Astrocyte (in vitro differentiated cells and primary cell): ENCODE measurements at regions not wholly inside any gene's neighbourhood (a gene's known extent, or its start where the extent isn't known, plus 50 kb on each side); places are given as distances from the start of the nearest gene placed in this dataset.

Experiments used
- DNase-seq: peaks from one replicate; pipeline ENCODE4 v3.0.0-alpha.2; 2010; ENCODE audit warnings: low read depth
- FAIRE-seq: peaks from 2 replicates; lab custom pipeline; 2011; peaks lifted over from hg19 to GRCh38; lab: Jason Lieb, UNC
- H2AFZ ChIP-seq: 2 replicates; pipeline ENCODE4 v1.6.0; 2012; ENCODE audit warnings: low read depth, low read length, inconsistent platforms
- H3K27ac ChIP-seq: 2 replicates; pipeline ENCODE4 v1.5.1; 2011; ENCODE audit warnings: low read depth, low read length, inconsistent platforms
- H3K27me3 ChIP-seq: 2 replicates; pipeline ENCODE4 v1.6.0; 2011; ENCODE audit warnings: low read length, inconsistent platforms; ENCODE audit not compliant: insufficient read depth
- H3K36me3 ChIP-seq: 2 replicates; pipeline ENCODE4 v1.5.1; 2011; ENCODE audit warnings: low read length, inconsistent platforms; ENCODE audit not compliant: insufficient read depth
- H3K4me1 ChIP-seq: 2 replicates; pipeline ENCODE4 v1.5.1; 2011; ENCODE audit warnings: low read length, inconsistent platforms; ENCODE audit not compliant: insufficient read depth
- H3K4me2 ChIP-seq: 2 replicates; pipeline ENCODE4 v1.6.0; 2012; ENCODE audit warnings: low read length, inconsistent platforms
- H3K4me3 ChIP-seq: 2 replicates; pipeline ENCODE4 v1.5.1; 2011; ENCODE audit warnings: low read depth, mild to moderate bottlenecking, low read length, inconsistent platforms; ENCODE audit not compliant: insufficient read depth
- H3K79me2 ChIP-seq: 2 replicates; pipeline ENCODE4 v1.6.0; 2012; ENCODE audit warnings: mild to moderate bottlenecking, low read length, inconsistent platforms; ENCODE audit not compliant: insufficient read depth
- H3K9ac ChIP-seq: 2 replicates; pipeline ENCODE4 v1.6.0; 2012; ENCODE audit warnings: mild to moderate bottlenecking, low read length, inconsistent platforms
- H3K9me3 ChIP-seq: 2 replicates; pipeline ENCODE4 v1.5.1; 2012; ENCODE audit warnings: low read depth, mild to moderate bottlenecking, low read length, inconsistent platforms; ENCODE audit not compliant: insufficient read depth
- H4K20me1 ChIP-seq: 2 replicates; pipeline ENCODE4 v1.6.0; 2012; ENCODE audit warnings: low read length, inconsistent platforms; ENCODE audit not compliant: insufficient read depth
- H3K27ac Mint-ChIP-seq: one replicate; pipeline ENCODE4 v1.8.0; 2021; ENCODE audit warnings: mild to moderate bottlenecking, mixed read lengths; ENCODE audit not compliant: unreplicated experiment
- H3K27me3 Mint-ChIP-seq: one replicate; pipeline ENCODE4 v1.8.0; 2021; ENCODE audit warnings: low read depth, mixed read lengths; ENCODE audit not compliant: unreplicated experiment
- H3K36me3 Mint-ChIP-seq: one replicate; pipeline ENCODE4 v1.8.0; 2021; ENCODE audit warnings: low read depth, mixed read lengths; ENCODE audit not compliant: unreplicated experiment
- H3K4me1 Mint-ChIP-seq: one replicate; pipeline ENCODE4 v1.8.0; 2021; ENCODE audit warnings: low read depth, mixed read lengths; ENCODE audit not compliant: unreplicated experiment
- H3K4me3 Mint-ChIP-seq: one replicate; pipeline ENCODE4 v1.8.0; 2021; ENCODE audit warnings: mild to moderate bottlenecking, moderate library complexity, mixed read lengths; ENCODE audit not compliant: unreplicated experiment
- H3K9me3 Mint-ChIP-seq: one replicate; pipeline ENCODE4 v1.8.0; 2021; ENCODE audit warnings: mild to moderate bottlenecking, mixed read lengths; ENCODE audit not compliant: unreplicated experiment
- CTCF ChIP-seq: IDR thresholded peaks from 2 replicates; pipeline ENCODE4 v1.5.1; 2011; ENCODE audit warnings: low read depth, mild to moderate bottlenecking, inconsistent platforms, low read length, moderate library complexity; ENCODE audit not compliant: insufficient read depth
- EZH2 ChIP-seq: IDR thresholded peaks from 2 replicates; pipeline ENCODE4 v1.6.1; 2012; ENCODE audit warnings: mild to moderate bottlenecking, low read length, inconsistent platforms; ENCODE audit not compliant: insufficient read depth

DNA sequence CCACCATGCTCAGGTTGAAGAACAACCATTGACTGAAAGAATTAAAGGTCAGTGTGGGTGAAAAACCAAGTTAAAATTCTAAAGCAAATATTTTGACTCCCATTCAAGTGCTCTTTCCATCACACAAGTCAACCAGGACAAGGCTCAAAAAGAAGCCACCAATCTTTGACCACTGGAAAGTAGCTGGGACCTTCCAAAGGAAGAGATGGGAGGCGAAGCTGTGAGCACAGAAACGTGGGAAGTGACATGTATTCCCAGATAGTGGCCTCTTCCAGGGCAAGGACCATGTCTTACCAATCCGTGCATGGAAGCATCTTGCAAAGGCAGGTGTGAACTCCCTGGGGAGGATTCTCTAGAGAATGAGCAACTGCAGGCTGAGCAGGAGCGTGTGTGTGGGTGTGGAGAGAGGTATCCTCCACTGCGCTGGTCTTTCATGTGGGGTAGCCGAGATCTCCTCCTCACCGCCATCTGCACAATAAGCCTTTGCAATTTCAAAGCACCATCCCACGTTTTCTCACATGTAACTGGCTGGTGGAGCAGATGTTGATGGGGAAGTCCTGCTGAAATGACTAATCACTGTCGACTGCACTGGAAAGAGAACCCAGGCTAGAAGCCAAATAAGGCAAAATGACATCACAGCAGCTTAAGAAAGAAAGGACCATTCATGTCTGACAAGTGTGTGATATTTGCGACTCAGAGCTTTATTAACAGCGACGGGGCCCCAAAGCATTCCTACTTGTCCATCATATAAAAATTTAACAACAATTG is 189.4 kb upstream of the RREB1 start:
- no peak overlapping the region for H3K27ac ChIP-seq
- H3K4me3 Mint-ChIP-seq, result no peak overlapping the region
- no peak overlapping the region for H3K4me2 ChIP-seq
- no peaks in the 10 kb centered on the region for H4K20me1 ChIP-seq
- no peak overlapping the region for H3K4me3 ChIP-seq
- no peak for FAIRE-seq
- H3K4me1 ChIP-seq, result no peaks in the 10 kb centered on the region
- peaks cover 18% of the 10 kb centered on the region for H3K4me1 Mint-ChIP-seq
- no peaks in the 10 kb centered on the region for H3K27me3 ChIP-seq
- H3K27ac Mint-ChIP-seq, result no peak overlapping the region
- peak; percentile 70 for DNase-seq
- H2AFZ ChIP-seq, result no peak overlapping the region
- no peaks in the 10 kb centered on the region for H3K79me2 ChIP-seq
- H3K9me3 Mint-ChIP-seq, result peaks cover 6% of the 10 kb centered on the region
- H3K36me3 Mint-ChIP-seq, result no peaks in the 10 kb centered on the region
- H3K9ac ChIP-seq, result no peak overlapping the region
- TF ChIP-seq EZH2 (no peak), CTCF (no peak)
- no peaks in the 10 kb centered on the region for H3K36me3 ChIP-seq
- peaks cover 2% of the 10 kb centered on the region for H3K9me3 ChIP-seq
- H3K27me3 Mint-ChIP-seq, result no peaks in the 10 kb centered on the region

DNA sequence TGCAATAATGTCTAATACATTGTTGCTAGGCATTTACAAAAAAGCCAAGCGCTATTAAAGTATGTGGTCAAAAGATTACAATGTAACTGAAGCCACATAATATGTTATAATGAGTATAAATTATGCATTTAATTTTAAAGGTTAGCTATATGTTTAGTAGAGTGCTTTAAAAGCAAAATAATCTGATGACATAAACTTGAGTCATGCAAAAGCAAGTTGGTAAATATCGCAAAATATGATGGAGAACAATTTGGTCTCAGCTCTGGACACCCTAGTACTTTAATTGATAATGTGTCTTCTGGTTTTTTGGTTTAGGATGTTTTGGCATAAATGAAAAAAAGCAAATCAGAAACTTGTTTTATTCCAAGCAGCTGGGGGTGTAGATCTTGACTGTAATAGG is 188.6 kb upstream of the RREB1 start:
- Mint-ChIP-seq H3K9me3 (peaks cover 6% of the 10 kb centered on the region), H3K4me3 (no peak overlapping the region), H3K27me3 (no peaks in the 10 kb centered on the region), H3K36me3 (no peaks in the 10 kb centered on the region), H3K27ac (no peak overlapping the region), H3K4me1 (peaks cover 23% of the 10 kb centered on the region)
- Histone ChIP-seq H2AFZ (no peak overlapping the region), H4K20me1 (no peaks in the 10 kb centered on the region), H3K36me3 (no peaks in the 10 kb centered on the region), H3K4me1 (no peaks in the 10 kb centered on the region), H3K4me2 (no peak overlapping the region), H3K27ac (no peak overlapping the region), H3K79me2 (no peaks in the 10 kb centered on the region), H3K9ac (no peak overlapping the region), H3K9me3 (peaks cover 2% of the 10 kb centered on the region), H3K27me3 (no peaks in the 10 kb centered on the region), H3K4me3 (no peak overlapping the region)
- TF ChIP-seq EZH2 (no peak), CTCF (no peak)
- no peak for FAIRE-seq
- DNase-seq, result no peak
